GM19452 (cell line): ENCODE measurements at regions not wholly inside any gene's neighbourhood (a gene's known extent, or its start where the extent isn't known, plus 50 kb on each side); places are given as distances from the start of the nearest gene placed in this dataset.
"Not testable (repeated sequence)": the region's sequence is repeated elsewhere in the genome, so short reads cannot be mapped to it uniquely, and the experiment has no call there.

Experiments used
- ATAC-seq: cut with Tn5 transposase; IDR thresholded peaks from one replicate; pipeline ENCODE4 v1.9.1; 2021; ENCODE audit not compliant: unreplicated experiment

- ATAC-seq: no peak
Observed at GRCh38 chr7:91674470-91674869, 206.0 kb downstream of the MTERF1 start.

GRCh38 chr7:91681718-91682117, 198.8 kb downstream of the MTERF1 start:
- no peak for ATAC-seq

GRCh38 chr7:91683823-91684222, 196.7 kb downstream of the MTERF1 start:
- no peak for ATAC-seq

GRCh38 chr7:91685544-91685943, 195.0 kb downstream of the MTERF1 start:
- no peak for ATAC-seq

- no peak for ATAC-seq
Observed at GRCh38 chr7:91690541-91691070, 189.9 kb downstream of the MTERF1 start.

GRCh38 chr7:91691865-91692264, 188.6 kb downstream of the MTERF1 start:
- no peak for ATAC-seq

- ATAC-seq: no peak
Observed at GRCh38 chr7:91692800-91693199, 187.7 kb downstream of the MTERF1 start.

- no peak for ATAC-seq
Observed at GRCh38 chr7:91694351-91694841, 186.1 kb downstream of the MTERF1 start.

GRCh38 chr7:91710881-91711280, 169.6 kb downstream of the MTERF1 start:
- no peak for ATAC-seq

GRCh38 chr7:91713669-91714068, 166.8 kb downstream of the MTERF1 start:
- ATAC-seq: no peak

- ATAC-seq: no peak
Observed at GRCh38 chr7:91717681-91718470, 162.6 kb downstream of the MTERF1 start.

- ATAC-seq: no peak
Observed at GRCh38 chr7:91719008-91719407, 161.5 kb downstream of the MTERF1 start.

- no peak for ATAC-seq
Observed at GRCh38 chr7:91720260-91720937, 160.1 kb downstream of the MTERF1 start.

- no peak for ATAC-seq
Observed at GRCh38 chr7:91722831-91723230, 157.7 kb downstream of the MTERF1 start.

GRCh38 chr7:91729046-91729445, 151.5 kb downstream of the MTERF1 start:
- not testable (repeated sequence) for ATAC-seq

- ATAC-seq: no peak
Observed at GRCh38 chr7:91731976-91732375, 148.5 kb downstream of the MTERF1 start.

GRCh38 chr7:91749418-91749817, 131.1 kb downstream of the MTERF1 start:
- no peak for ATAC-seq

- ATAC-seq: no peak
Observed at GRCh38 chr7:91750091-91750490, 130.4 kb downstream of the MTERF1 start.

- ATAC-seq: no peak
Observed at GRCh38 chr7:91752102-91752501, 128.4 kb downstream of the MTERF1 start.

GRCh38 chr7:91754280-91754679, 126.2 kb downstream of the MTERF1 start:
- ATAC-seq: not testable (repeated sequence)

GRCh38 chr7:91755121-91755520, 125.4 kb downstream of the MTERF1 start:
- not testable (repeated sequence) for ATAC-seq
